HL-60/S4 treated with retinoic acid at 250 ng/mL for 4 days and 3 days (cell line): ENCODE measurements at regions not wholly inside any gene's neighbourhood (a gene's known extent, or its start where the extent isn't known, plus 50 kb on each side); places are given as distances from the start of the nearest gene placed in this dataset.

Source experiments
- in situ Hi-C: fragments of 300-500 bp; cut with MboI; formaldehyde crosslinking; loops from 2 replicates; pipeline ENCODE4 v1.7.0; 2022; ENCODE audit warnings: low sequenced_read_pairs

- in situ Hi-C loops, result no loop called here
Observed at GRCh38 chr20:60587986-60588385, 629.8 kb downstream of the CDH26 start.

- in situ Hi-C loops, result no loop called here
Observed at GRCh38 chr20:60589623-60590022, 631.4 kb downstream of the CDH26 start.

- in situ Hi-C loops, result no loop called here
Observed at GRCh38 chr20:60591172-60591799, 633.1 kb downstream of the CDH26 start.

DNA sequence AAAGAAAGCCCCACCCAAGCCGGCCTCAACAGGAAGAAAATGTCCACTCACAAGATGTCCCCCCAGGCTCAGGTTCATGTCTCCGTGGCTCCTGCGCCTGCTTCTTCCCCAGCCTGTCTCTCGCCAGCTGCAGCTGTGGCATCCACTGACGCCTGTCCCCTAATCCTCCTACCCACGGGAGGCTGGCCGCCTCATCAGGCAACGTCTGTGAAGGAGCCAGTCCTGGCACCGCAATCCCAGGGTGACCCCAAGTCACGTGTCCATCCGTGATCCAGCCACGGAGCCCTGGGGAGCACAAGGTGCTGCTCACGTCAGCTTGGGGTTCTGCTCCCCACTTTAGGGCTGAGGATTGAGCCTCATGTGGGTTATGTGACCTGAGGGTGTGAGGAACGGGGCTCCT, 640.3 kb downstream of the CDH26 start:
- in situ Hi-C loops, result no loop called here

- in situ Hi-C loops, result no loop called here
Observed at GRCh38 chr20:60599381-60599780, 641.2 kb downstream of the CDH26 start.

DNA sequence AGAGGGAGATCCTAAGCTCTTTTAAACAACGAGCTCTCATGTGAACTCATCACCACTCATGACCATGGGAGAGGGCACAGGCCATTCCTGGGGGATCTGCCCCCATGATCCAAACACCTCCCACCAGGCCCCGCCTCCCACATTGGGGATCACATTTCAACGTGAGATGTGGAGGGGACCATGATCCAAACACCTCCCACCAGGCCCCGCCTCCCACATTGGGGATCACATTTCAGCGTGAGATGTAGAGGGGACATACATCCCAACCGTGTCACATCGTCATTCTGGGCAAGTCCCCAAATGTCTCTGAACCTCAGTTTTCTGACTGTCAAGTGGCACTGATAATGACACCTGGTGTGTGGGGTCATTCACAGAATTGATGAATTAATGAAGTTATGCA, 641.8 kb downstream of the CDH26 start:
- in situ Hi-C loops, result no loop called here

DNA sequence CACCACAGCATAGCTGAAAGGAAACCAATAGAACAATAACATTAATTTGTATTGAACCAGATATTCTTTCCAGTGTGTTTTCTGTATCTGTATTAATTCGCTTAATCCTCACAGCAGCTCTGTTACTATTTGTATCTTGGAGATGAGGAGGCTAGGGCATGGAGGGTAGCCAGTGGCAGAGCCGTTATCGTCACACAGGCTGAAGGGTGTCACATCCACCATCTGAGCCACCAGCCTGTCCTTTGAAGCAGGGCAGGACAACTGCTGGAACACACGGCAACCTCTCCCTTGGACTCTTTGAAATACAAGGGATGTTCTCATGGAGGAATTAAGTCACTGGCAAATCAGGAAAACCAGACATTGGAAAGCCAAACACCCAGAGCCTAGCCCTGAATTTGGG, 628.0 kb upstream of the CDH4 start:
- in situ Hi-C loops, result no loop called here

GRCh38 chr20:60627751-60628565, 624.1 kb upstream of the CDH4 start:
- in situ Hi-C loops, result no loop called here

DNA sequence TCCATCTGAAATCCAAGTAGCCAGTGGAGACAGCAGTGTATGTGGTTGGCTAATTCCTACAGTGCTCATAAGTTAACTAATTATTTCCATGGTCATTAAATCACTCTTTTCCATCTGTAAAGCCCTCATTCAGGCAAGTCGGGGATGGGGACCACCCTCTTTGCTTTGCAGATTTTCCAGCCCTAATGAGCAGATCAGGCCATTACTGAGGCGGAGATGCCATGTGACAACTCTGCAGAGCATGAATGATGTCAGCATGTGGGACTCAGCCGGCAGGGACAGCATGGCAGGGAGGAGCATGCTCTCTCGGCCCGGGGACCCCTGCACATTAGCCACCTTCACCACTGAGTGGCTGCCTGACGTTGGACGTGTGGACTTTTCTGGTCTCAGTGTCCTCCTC, 623.3 kb upstream of the CDH4 start:
- in situ Hi-C loops, result no loop called here

DNA sequence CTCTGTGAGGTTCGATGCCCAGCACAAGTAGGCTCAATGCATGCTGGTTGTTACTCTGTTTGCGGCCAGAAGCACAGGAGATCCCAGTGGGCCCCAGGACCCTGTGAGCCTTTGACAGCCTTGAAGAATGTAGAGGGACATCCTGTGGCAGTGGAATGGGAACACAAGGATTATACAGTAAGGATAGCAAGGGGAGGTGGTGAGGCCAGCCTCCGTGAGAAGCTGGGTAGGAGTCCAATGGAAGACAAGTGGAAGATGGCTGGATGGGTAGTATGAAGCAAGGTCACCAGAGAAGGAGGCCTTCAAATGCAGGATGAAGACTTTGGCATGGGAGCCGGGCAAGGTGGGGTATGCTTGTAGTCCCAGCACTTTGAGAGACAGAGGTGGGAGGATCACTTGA, 622.9 kb upstream of the CDH4 start:
- in situ Hi-C loops, result no loop called here

- in situ Hi-C loops, result no loop called here
Observed at GRCh38 chr20:60630609-60631008, 621.5 kb upstream of the CDH4 start.

DNA sequence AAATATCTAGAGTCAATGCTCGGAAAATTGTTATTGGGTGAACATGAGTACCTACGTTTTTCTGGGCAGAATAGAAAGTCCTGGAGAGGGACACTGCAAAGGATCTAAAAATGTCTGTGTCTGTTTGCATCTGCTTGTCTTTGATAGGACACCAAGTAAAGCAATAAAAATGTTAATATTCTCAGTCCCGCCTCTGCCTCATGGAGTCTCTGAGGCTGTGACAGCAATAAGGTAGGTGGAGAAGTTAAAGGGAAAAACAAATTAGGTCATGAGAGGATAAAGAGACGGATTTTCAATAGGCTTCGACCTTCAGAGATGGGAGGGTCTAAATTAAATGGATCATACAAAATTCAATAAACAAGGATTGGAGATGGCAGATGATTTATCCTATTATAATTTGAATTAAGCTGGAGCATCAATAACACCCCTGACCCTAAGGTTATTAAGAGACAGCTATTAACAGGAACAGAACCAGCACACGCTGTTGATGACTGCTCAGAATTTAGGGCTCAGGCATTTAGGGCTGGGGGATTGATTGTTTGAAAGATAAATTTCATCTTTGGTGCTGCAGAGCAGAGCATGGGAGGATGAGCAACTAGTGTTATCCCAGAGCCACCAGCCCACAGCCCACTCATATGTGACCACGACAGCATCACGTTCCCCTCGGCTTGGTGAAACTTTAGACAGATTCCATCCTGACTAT, 620.3 kb upstream of the CDH4 start:
- in situ Hi-C loops, result no loop called here

- in situ Hi-C loops, result no loop called here
Observed at GRCh38 chr20:60632391-60633262, 619.4 kb upstream of the CDH4 start.

DNA sequence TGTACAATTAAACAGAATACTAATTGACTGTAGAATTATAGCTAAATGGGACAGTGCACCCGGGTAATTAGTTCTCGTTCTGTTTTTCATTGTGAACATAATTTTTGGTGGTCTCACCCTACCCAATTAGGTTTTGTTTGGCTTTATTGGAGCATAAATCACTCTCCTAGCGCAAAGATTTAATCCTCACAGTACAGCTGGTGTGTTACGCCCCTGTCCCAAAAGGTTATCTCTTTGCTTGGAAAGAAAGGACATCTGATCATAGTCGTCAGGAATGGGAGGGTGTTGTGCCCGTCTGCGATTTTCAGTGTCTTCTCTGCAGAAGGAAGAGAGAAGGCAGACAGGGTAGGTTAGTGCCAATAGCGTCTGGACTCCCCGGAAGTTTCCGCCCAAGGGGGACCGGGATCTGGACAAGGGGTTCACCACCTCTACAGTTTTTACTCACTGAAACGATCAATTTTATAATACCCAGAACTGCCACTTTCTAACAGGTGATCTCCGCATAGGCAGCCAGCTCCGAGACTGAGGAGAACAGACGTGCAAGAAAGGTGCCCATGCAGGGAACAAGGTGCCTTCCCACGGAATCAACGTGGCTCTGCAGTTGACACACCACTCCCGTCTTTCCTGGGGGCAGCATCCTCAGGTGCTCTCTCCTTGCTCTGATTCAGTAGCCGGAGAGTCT, 617.4 kb upstream of the CDH4 start:
- in situ Hi-C loops, result no loop called here

GRCh38 chr20:60636417-60636816, 615.6 kb upstream of the CDH4 start:
- in situ Hi-C loops, result no loop called here

GRCh38 chr20:60637801-60638200, 614.3 kb upstream of the CDH4 start:
- in situ Hi-C loops, result no loop called here

- in situ Hi-C loops, result no loop called here
Observed at GRCh38 chr20:60638430-60639098, 613.5 kb upstream of the CDH4 start.

- in situ Hi-C loops, result no loop called here
Observed at GRCh38 chr20:60641879-60642447, 610.1 kb upstream of the CDH4 start.

GRCh38 chr20:60642541-60642940, 609.5 kb upstream of the CDH4 start:
- in situ Hi-C loops, result no loop called here

GRCh38 chr20:60648556-60648955, 603.5 kb upstream of the CDH4 start:
- in situ Hi-C loops, result no loop called here
